Lower lobe of right lung (tissue), 2 donors: ENCODE measurements at regions not wholly inside any gene's neighbourhood (a gene's known extent, or its start where the extent isn't known, plus 50 kb on each side); places are given as distances from the start of the nearest gene placed in this dataset.

Experiments used
- ATAC-seq, 2 donors: fragments of 200-7000 bp; cut with Tn5 transposase; one replicate each; pipeline ENCODE4 v1.9.1; 2020 to 2022; ENCODE audit warnings: mild to moderate bottlenecking in 2 of 2, moderate library complexity in 2 of 2
- DNase-seq: peaks from one replicate; pipeline ENCODE4 v3.0.0-alpha.2; 2020
- H3K27ac ChIP-seq: fragments of 200-600 bp; one replicate; pipeline ENCODE4 v1.8.0; 2022
- H3K27me3 ChIP-seq: fragments of 200-600 bp; one replicate; pipeline ENCODE4 v1.8.0; 2022; ENCODE audit warnings: low read depth
- H3K36me3 ChIP-seq: fragments of 200-600 bp; one replicate; pipeline ENCODE4 v1.8.0; 2022; ENCODE audit warnings: mild to moderate bottlenecking
- H3K4me1 ChIP-seq: fragments of 200-600 bp; one replicate; pipeline ENCODE4 v1.8.0; 2022
- H3K4me3 ChIP-seq: fragments of 200-600 bp; one replicate; pipeline ENCODE4 v1.8.0; 2022; ENCODE audit warnings: mild to moderate bottlenecking
- H3K9me3 ChIP-seq: fragments of 200-600 bp; one replicate; pipeline ENCODE4 v1.8.0; 2022
- intact Hi-C: fragments of 100-400 bp; cut with DNase I; formaldehyde crosslinking; loops from one replicate; pipeline ENCODE4 v1.11.0; 2022
- TF ChIP-seq, protein P1 (sequence below): fragments of 200-600 bp; IDR thresholded peaks from one replicate; pipeline ENCODE4 v1.8.0; 2022; ENCODE audit warnings: antibody characterized with exemption, mild to moderate bottlenecking
- donor health status: DM: no; HTN: yes; CAD: no; lungs with severe emphysema.

DNA sequence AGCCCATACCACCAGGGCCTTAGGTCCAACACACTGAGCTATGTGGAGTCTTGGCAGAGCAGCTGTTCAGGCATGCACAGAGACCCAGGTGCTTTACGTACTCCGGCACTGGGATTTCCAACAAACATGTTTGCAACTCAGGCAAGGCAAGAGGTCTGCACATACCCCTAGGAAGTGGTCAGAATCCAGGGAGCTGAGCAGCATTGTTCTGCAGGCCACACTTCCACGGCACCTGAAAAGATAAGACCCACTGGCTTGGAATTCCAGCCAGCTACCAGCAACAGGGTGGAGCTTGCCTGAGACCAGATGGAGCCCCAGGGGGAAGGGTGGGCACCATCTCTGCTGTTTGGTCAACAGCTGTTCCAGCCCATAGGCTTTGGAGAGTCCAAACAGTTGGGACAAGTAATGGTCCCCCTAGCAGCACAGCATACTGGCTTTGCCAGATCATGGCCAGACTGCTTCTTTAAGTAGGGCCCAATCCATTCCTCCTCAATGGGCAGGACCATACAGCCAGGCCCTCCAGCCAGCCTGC is 51.7 kb upstream of the LRRC8B start:
- Histone ChIP-seq H3K27ac (no peak overlapping the region), H3K4me3 (no peak overlapping the region), H3K36me3 (no peaks in the 10 kb centered on the region), H3K27me3 (no peaks in the 10 kb centered on the region), H3K9me3 (no peaks in the 10 kb centered on the region), H3K4me1 (no peaks in the 10 kb centered on the region)
- ATAC-seq (no peak), DNase-seq (no peak)
- intact Hi-C loops, result no loop called here
- TF ChIP-seq, protein P1, sequence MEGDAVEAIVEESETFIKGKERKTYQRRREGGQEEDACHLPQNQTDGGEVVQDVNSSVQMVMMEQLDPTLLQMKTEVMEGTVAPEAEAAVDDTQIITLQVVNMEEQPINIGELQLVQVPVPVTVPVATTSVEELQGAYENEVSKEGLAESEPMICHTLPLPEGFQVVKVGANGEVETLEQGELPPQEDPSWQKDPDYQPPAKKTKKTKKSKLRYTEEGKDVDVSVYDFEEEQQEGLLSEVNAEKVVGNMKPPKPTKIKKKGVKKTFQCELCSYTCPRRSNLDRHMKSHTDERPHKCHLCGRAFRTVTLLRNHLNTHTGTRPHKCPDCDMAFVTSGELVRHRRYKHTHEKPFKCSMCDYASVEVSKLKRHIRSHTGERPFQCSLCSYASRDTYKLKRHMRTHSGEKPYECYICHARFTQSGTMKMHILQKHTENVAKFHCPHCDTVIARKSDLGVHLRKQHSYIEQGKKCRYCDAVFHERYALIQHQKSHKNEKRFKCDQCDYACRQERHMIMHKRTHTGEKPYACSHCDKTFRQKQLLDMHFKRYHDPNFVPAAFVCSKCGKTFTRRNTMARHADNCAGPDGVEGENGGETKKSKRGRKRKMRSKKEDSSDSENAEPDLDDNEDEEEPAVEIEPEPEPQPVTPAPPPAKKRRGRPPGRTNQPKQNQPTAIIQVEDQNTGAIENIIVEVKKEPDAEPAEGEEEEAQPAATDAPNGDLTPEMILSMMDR, result no peak
